HG03571 (cell line): ENCODE measurements at regions not wholly inside any gene's neighbourhood (a gene's known extent, or its start where the extent isn't known, plus 50 kb on each side); places are given as distances from the start of the nearest gene placed in this dataset.
A peak's percentile ranks its signal among the peaks of the same experiment; 100 is the strongest.
"Not testable (repeated sequence)": the region's sequence is repeated elsewhere in the genome, so short reads cannot be mapped to it uniquely, and the experiment has no call there.

ENCODE experiments used
- ATAC-seq: cut with Tn5 transposase; IDR thresholded peaks from one replicate; pipeline ENCODE4 v1.9.1; 2021; ENCODE audit not compliant: unreplicated experiment

GRCh38 chr12:27864521-27864920 lies 84.5 kb upstream of the MANSC4 start:
- no peak for ATAC-seq

- no peak for ATAC-seq
Measured at GRCh38 chr12:27863839-27864238, 83.8 kb upstream of the MANSC4 start.

GRCh38 chr12:27861428-27862167 lies 81.6 kb upstream of the MANSC4 start:
- ATAC-seq, result peak; percentile 59

GRCh38 chr12:27859648-27860047 lies 79.6 kb upstream of the MANSC4 start:
- no peak for ATAC-seq

GRCh38 chr12:27857006-27857405 lies 77.0 kb upstream of the MANSC4 start:
- not testable (repeated sequence) for ATAC-seq

GRCh38 chr12:27852742-27853141 lies 72.7 kb upstream of the MANSC4 start:
- ATAC-seq, result no peak
